HG02981 (cell line): ENCODE measurements at regions not wholly inside any gene's neighbourhood (a gene's known extent, or its start where the extent isn't known, plus 50 kb on each side); places are given as distances from the start of the nearest gene placed in this dataset.
A peak's percentile ranks its signal among the peaks of the same experiment; 100 is the strongest.
"Not testable (repeated sequence)": the region's sequence is repeated elsewhere in the genome, so short reads cannot be mapped to it uniquely, and the experiment has no call there.

Experiments
- ATAC-seq: cut with Tn5 transposase; IDR thresholded peaks from one replicate; pipeline ENCODE4 v1.9.1; 2021; ENCODE audit warnings: mild to moderate bottlenecking, moderate library complexity; ENCODE audit not compliant: unreplicated experiment

- ATAC-seq = no peak
These were observed 198.9 kb upstream of the PTGFR start for GRCh38 chr1:78291872-78292271.

GRCh38 chr1:78292361-78292760 is 198.4 kb upstream of the PTGFR start:
- no peak for ATAC-seq

DNA sequence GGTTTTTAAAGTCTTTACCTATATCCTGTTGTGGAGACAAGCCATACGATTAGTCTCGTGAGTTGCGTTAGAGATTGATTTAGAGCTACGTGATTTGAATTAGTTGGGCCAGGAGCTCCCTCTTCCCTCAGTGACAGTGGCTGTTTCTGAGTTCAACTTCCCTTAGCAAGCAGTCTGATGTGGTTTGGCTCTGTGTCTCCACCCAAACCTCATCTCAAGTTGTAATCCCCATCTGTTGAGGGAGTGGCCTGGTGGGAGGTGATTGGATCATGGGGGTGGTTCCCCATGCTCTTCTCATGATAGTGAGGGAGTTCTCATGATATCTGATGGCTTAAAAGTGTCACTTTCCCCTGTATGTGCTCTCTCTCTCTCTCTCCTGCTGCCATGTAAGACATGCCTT is 192.9 kb upstream of the PTGFR start:
- no peak for ATAC-seq

DNA sequence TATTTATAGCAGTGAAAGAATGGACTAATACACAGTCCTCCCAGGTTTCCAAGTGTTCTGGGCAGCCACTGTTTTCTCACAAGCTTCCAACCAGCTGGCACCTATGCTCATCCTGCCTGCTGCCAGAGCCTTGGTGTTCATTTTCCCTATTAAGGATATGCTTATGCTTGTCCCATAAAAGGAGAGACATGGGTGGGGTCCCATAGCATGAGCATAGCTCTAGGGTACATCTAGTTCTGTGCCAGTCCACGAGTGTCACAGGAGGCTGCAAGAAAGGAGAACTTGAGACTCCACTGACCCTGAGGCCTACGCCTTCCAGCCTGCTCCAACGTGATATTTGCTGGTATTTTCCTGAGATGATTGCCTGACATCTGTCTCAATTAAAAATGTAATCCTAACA is 192.4 kb upstream of the PTGFR start:
- no peak for ATAC-seq

GRCh38 chr1:78301141-78301540 is 189.6 kb upstream of the PTGFR start:
- ATAC-seq = no peak

DNA sequence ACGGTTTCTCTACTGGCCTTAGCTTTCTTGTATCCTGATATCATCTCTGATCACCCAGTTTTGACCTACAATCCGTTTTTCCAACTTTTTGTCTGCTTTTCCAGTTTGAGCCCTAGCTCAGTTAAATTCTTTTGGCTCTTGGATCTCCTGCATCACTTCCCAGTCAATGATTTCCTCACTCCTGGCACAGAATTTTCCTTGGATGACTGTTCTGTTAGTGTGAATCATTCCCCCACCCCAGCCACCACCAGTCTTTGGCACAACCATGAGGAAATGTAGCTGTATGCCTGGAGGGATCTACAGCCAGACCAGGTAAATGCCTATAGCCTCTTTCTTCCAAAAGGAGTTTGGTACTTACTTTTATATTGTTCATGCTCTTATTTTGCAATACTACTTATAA is 187.2 kb upstream of the PTGFR start:
- ATAC-seq = no peak

DNA sequence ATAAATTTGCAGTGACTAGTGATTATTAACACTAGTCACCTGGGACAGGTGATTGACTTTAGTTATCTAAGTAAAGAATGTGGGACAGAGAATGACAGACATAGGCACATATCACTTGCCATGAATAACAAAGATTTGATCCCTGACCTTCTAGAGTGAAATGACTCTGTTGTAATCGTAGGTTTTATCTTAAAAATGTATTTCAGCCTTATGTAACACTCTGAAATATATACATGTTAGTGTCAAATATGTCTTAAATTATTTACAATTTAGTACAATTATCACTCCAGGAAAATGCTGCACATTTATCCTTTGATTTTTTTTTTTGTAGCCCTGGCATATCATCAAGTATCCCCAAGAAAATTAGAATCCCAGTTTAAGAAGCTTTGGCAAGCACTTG is 186.4 kb upstream of the PTGFR start:
- ATAC-seq = no peak

GRCh38 chr1:78304761-78305160 is 186.0 kb upstream of the PTGFR start:
- ATAC-seq = no peak

- not testable (repeated sequence) for ATAC-seq
These were observed 180.5 kb upstream of the PTGFR start for GRCh38 chr1:78310261-78310660.

- ATAC-seq = no peak
These were observed 172.8 kb upstream of the PTGFR start for GRCh38 chr1:78318011-78318410.

DNA sequence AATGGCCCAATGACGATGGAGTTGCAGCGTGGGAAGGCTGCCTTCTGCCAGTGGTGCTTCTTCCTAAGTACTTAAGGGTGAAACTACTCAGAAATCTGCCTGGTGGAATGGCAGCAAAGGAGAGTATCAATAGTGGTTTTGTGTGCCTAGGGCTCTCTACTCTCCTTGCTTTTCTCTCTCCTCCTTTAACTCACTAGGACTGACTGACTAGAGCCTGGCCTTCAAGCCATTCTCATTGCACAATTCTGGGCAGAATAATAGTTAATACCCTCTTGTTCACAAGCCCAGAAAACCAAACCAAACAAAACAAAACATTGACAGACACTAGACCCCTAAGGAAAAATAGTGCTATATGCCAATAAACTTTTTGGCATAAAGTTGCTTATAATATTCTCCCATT is 171.2 kb upstream of the PTGFR start:
- no peak for ATAC-seq

GRCh38 chr1:78322928-78323680 is 167.7 kb upstream of the PTGFR start:
- no peak for ATAC-seq

DNA sequence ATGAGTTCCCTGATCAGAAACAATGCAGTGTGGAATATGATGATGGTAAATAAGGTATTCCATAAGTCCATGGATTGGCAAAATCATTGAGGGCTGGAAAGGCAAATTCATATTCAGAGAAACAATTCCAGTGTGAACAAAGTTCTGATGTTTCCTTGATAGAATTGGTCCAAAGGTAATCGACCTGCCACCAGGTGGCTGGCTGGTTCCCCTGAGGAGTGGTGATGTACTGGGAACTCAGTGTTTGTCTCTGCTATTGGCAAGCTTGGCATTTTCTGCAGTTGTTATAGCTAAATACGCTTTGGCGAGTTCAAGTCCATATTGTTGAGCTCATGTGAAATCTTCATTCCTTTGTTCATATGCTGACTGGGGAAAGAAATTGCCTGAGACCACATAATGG is 165.5 kb upstream of the PTGFR start:
- no peak for ATAC-seq

DNA sequence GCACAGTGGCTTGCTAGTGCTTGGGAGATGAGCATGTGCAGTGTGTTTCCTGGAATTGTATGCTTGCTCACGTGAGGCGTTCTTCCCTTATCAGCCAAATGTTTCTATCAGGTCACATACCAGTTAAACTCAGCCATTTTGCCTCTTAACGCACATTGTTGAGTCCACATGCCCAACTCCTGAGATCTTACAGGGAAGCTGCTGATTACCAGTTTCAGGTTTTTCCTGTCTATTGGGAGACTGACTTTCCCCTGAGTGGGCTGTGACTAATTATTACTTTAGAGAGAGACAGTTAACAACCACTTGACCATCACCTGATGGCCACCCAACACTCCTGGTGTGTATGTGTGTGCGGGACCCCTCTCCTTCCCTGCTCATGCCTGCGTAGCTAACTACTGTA is 161.3 kb upstream of the PTGFR start:
- ATAC-seq = no peak

DNA sequence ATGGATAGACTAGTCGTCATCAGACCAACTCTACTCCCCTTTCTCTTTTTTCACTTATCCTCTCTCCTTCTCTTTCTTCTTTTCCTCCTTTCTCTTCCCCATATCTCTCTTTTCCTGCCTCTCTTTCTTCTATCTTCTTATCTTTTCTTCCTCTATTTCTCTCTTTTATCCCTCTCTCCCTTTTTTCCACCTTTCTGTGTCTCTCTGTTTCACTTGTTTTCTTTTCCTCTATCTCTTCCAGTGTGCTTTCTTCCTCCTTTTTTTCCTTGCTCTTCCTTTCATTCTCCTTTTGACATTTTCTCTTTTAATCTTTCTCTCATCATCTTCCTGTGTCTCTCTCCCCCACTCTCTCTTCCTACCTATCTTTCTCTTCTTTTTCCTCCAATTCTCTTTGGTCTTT is 159.0 kb upstream of the PTGFR start:
- ATAC-seq = no peak

GRCh38 chr1:78333502-78333901 is 157.3 kb upstream of the PTGFR start:
- ATAC-seq = peak; percentile 73

DNA sequence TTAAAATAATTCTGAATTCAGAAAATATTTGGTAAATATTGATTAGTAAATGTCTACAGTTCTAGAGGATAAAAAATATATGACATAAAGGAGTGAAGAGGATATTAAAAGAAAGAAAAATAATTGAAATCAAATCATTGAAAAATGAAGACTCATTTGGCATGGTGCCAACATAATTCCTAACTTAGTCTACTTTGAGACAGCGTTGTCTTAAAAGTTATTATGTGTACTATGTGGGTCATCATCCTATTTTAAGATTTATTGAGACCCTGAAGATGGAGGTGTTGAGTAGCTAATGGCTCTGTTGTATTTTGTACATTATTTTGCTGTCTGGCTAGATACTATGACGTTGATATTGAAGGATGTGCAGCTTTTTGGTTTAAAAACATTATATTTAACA is 156.7 kb upstream of the PTGFR start:
- ATAC-seq = no peak

DNA sequence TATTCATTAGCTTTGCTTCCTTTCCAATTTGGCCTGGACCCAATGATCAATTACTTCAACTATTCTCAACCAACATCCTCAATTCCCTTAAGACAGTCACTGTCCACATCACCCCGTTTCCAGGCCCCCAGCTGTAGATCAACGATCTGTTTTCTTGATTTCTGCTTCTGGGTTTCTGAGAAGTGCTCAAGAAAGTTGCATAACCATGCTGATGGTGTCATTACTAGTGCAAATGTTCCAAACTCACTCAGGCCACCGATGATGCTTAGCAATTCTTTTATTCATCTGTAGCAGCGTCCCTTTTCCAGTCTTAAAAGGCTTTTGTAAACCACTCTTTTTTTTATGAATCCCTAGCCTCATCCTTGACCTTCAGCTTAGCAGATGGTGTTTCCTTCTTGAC is 155.8 kb upstream of the PTGFR start:
- no peak for ATAC-seq

GRCh38 chr1:78336751-78337150 is 154.0 kb upstream of the PTGFR start:
- not testable (repeated sequence) for ATAC-seq

- no peak for ATAC-seq
These were observed 151.3 kb upstream of the PTGFR start for GRCh38 chr1:78339490-78339889.

GRCh38 chr1:78340006-78340405 is 150.8 kb upstream of the PTGFR start:
- ATAC-seq = no peak

DNA sequence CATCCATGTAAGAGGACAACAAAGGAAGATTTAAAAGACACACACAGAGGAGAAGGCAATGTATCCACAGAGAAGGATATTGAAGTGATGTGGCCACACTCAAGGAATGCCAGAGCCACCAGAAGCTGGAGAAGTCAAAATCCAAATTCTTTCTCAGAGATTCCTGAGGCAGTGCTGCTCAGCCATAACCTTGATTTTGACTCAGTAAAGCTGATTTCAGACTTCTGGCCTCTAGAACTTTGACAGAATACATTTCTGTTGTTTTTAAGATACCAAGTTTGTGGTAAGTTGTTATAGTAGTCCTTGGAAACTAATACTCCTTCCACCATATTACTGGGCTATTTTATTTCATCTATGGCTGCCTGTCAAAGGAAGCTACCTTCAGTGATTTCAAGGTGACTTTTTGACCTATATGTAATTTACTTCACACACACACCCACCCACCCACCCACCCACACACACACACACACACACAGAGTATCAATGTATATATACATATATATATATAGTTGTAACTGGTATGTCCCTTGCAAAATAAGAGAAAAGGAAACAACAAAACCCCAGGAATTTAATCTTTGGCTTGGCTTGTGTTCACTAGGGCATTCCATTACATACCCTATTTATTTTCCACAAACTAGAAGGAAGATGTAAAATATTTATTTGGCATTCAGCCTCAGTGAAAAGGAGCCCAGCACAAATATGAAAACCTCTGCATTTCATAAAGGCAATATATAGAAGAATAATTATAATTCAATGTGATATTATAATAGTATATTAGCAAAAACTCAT is 142.1 kb upstream of the PTGFR start:
- no peak for ATAC-seq
